CD4-positive, alpha-beta T cell (primary cell): ENCODE measurements at regions not wholly inside any gene's neighbourhood (a gene's known extent, or its start where the extent isn't known, plus 50 kb on each side); places are given as distances from the start of the nearest gene placed in this dataset.
"Not testable (repeated sequence)": the region's sequence is repeated elsewhere in the genome, so short reads cannot be mapped to it uniquely, and the experiment has no call there.

Experiments used
- ATAC-seq: fragments of 200-7000 bp; cut with Tn5 transposase; one replicate; pipeline ENCODE4 v1.10.0; 2022; ENCODE audit warnings: mild to moderate bottlenecking; ENCODE audit not compliant: poor library complexity
- CTCF ChIA-PET: fragments of 350-600 bp; sonication (Branson Sonifier 250); formaldehyde crosslinking; loops from one replicate; lab custom pipeline; 2021; ENCODE audit warnings: antibody characterized with exemption, inconsistent platforms; lab: Charles Lee
- POLR2A ChIA-PET: fragments of 350-600 bp; sonication (Branson Sonifier 250); formaldehyde crosslinking; loops from one replicate; lab custom pipeline; 2021; ENCODE audit warnings: antibody characterized with exemption, inconsistent platforms; lab: Charles Lee
- DNase-seq, 14 experiments: peaks; one replicate each; pipeline ENCODE4 v3.0.0-alpha.2; 2013 to 2020; ENCODE audit warnings: mixed read lengths in 2 of 14
- H3K27ac ChIP-seq, 2 donors: one replicate each; pipeline versions ENCODE4 v1.5.1 to v1.7.0; 2013; ENCODE audit warnings: low read length in 2 of 2, low read depth in 1 of 2, mild to moderate bottlenecking in 1 of 2
- H3K27me3 ChIP-seq, 2 experiments: 1 replicate in 1 of 2; 2 replicates in 1 of 2; pipeline versions ENCODE4 v1.6.1 to v1.7.0; 2013; ENCODE audit warnings: low read length in 2 of 2, control low read depth in 1 of 2, mild to moderate bottlenecking in 1 of 2, moderate library complexity in 1 of 2; ENCODE audit not compliant: insufficient read depth in 2 of 2, control insufficient read depth in 1 of 2
- H3K36me3 ChIP-seq: one replicate; pipeline ENCODE4 v1.6.1; 2013; ENCODE audit warnings: low read length, control low read depth; ENCODE audit not compliant: insufficient read depth
- H3K4me1 ChIP-seq: one replicate; pipeline ENCODE4 v1.6.1; 2013; ENCODE audit warnings: low read length, control low read depth; ENCODE audit not compliant: insufficient read depth
- H3K4me3 ChIP-seq: one replicate; pipeline ENCODE4 v1.5.1; 2013; ENCODE audit warnings: mild to moderate bottlenecking, low read length, moderate library complexity
- H3K9me3 ChIP-seq, 2 experiments: 1 replicate in 1 of 2; 2 replicates in 1 of 2; pipeline versions ENCODE4 v1.6.1 to v1.7.0; 2013; ENCODE audit warnings: low read length in 2 of 2, mild to moderate bottlenecking in 2 of 2, control low read depth in 1 of 2, moderate library complexity in 1 of 2; ENCODE audit not compliant: control insufficient read depth in 1 of 2, insufficient read depth in 1 of 2
- H3K27ac Mint-ChIP-seq: one replicate; pipeline ENCODE4 v1.8.0; 2020; ENCODE audit warnings: mixed read lengths
- H3K27me3 Mint-ChIP-seq: one replicate; pipeline ENCODE4 v1.8.0; 2021; ENCODE audit warnings: mixed read lengths
- H3K36me3 Mint-ChIP-seq: one replicate; pipeline ENCODE4 v1.8.0; 2021; ENCODE audit warnings: low read depth, mixed read lengths
- H3K4me1 Mint-ChIP-seq: one replicate; pipeline ENCODE4 v1.8.0; 2021; ENCODE audit warnings: low read depth, mixed read lengths
- H3K4me3 Mint-ChIP-seq: one replicate; pipeline ENCODE4 v1.8.0; 2020; ENCODE audit warnings: mild to moderate bottlenecking, mixed read lengths
- H3K9me3 Mint-ChIP-seq: one replicate; pipeline ENCODE4 v1.8.0; 2020; ENCODE audit warnings: mixed read lengths
- intact Hi-C, 2 experiments: fragments of 100-400 bp; cut with DNase I in 1 of 2; cut with micrococcal nuclease in 1 of 2; formaldehyde crosslinking; loops; one replicate each; pipeline versions ENCODE4 v1.15.1 to v1.9.0; 2023 to 2025; cut with DNase I, micrococcal nuclease
- TF ChIP-seq, protein P1 (sequence below): fragments of 200-600 bp; IDR thresholded peaks from one replicate; pipeline ENCODE4 v1.8.0; 2022; ENCODE audit warnings: antibody characterized with exemption, mild to moderate bottlenecking

DNA sequence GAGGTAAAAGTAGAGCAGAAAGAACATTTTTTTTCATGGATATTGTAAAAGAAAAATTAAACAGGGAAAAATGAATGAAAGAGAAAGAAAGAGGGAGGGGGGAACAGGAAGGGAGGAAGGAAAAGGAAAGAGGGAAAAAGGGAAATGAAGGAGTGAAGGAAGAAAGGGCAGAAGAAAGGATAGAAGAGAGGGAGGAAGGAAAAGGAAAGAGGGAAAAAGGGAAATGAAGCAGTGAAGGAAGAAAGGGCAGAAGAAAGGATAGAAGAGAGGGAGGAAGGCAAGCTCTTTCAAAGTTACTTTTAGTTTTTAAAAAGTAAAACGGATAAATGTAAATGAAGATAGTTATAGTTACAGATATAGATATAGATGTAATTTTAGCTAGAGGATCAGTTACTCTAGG, 1676.7 kb downstream of the MRPL39 start:
- Mint-ChIP-seq H3K36me3 (no peaks in the 10 kb centered on the region), H3K27me3 (no peaks in the 10 kb centered on the region), H3K4me1 (no peaks in the 10 kb centered on the region), H3K27ac (no peak overlapping the region), H3K9me3 (no peaks in the 10 kb centered on the region), H3K4me3 (no peak overlapping the region)
- no peak overlapping the region for H3K4me3 ChIP-seq
- TF ChIP-seq, protein P1, sequence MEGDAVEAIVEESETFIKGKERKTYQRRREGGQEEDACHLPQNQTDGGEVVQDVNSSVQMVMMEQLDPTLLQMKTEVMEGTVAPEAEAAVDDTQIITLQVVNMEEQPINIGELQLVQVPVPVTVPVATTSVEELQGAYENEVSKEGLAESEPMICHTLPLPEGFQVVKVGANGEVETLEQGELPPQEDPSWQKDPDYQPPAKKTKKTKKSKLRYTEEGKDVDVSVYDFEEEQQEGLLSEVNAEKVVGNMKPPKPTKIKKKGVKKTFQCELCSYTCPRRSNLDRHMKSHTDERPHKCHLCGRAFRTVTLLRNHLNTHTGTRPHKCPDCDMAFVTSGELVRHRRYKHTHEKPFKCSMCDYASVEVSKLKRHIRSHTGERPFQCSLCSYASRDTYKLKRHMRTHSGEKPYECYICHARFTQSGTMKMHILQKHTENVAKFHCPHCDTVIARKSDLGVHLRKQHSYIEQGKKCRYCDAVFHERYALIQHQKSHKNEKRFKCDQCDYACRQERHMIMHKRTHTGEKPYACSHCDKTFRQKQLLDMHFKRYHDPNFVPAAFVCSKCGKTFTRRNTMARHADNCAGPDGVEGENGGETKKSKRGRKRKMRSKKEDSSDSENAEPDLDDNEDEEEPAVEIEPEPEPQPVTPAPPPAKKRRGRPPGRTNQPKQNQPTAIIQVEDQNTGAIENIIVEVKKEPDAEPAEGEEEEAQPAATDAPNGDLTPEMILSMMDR, result no peak
- H3K36me3 ChIP-seq, result no peaks in the 10 kb centered on the region
- CTCF ChIA-PET, result no interaction called here
- no peaks in the 10 kb centered on the region for H3K27me3 ChIP-seq
- H3K4me1 ChIP-seq, result no peaks in the 10 kb centered on the region
- peaks cover 0 to 3% of the 10 kb centered on the region in 2 experiments for H3K9me3 ChIP-seq
- DNase-seq (no peak), ATAC-seq (no peak)
- no peak overlapping the region for H3K27ac ChIP-seq
- intact Hi-C loops, result no loop called here
- POLR2A ChIA-PET, result no interaction called here

DNA sequence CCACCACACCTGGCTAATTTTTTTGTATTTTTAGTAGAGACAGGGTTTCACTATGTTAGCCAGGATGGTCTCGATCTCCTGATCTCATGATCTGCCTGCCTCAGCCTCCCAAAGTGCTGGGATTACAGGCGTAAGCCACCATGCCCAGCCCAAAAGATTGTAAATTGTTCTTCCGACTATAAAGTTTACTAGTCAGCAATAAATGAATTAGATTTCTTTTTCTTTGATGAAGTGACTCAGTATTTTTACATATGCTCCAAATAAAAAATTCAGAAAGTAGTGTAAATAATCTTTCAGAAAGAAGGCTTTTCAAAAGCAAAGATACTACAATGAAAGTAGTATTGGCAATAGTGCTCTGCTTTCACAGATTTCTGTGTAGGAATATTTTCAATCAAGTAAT, 1680.9 kb downstream of the MRPL39 start:
- H3K36me3 ChIP-seq, H3K4me1 ChIP-seq, ATAC-seq, H3K27ac Mint-ChIP-seq, H3K4me3 ChIP-seq, H3K27me3 Mint-ChIP-seq, H3K36me3 Mint-ChIP-seq, H3K4me3 Mint-ChIP-seq, H3K27ac ChIP-seq, H3K9me3 ChIP-seq, H3K27me3 ChIP-seq, CTCF ChIA-PET, DNase-seq, H3K9me3 Mint-ChIP-seq, intact Hi-C loops, POLR2A ChIA-PET, H3K4me1 Mint-ChIP-seq: not testable (repeated sequence)

DNA sequence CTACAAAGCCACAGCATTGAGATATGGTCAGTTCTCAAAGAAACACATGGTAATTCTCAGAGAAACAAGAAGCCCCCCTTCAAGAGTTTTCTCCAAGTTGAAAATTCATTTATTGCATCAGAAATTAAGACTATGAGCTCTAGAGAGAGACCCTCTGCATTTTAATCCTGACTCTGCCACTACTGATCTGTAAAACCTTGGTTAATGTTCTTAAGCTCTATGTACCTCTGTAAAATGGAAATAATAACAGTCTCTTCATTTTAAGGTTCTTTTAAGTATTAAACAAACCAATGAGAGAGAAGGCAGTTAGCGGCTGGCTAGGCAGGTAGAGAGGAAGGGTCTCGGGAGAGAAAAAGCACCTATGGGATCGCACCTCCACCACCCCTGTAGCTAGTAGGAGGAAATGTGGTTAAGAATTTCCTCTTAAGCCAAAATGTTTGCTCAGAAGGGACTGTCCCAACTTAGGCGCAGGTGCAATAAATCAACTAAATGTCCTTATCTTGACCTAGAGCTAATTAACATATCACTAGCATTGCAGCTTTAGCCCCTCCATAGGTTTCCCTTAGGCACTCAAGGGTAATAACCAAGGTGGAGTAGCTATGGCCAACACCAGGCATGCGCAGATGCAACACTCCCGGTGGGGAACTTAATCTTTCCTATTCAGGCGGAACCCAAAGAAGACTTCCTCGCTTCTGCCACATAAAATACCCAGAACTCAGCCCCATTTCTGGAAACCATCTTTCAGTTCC, 1685.4 kb downstream of the MRPL39 start:
- Mint-ChIP-seq H3K4me1 (peaks cover 6% of the 10 kb centered on the region), H3K36me3 (no peaks in the 10 kb centered on the region), H3K27me3 (no peaks in the 10 kb centered on the region), H3K9me3 (no peaks in the 10 kb centered on the region), H3K27ac (no peak overlapping the region), H3K4me3 (no peak overlapping the region)
- Histone ChIP-seq H3K4me3 (no peak overlapping the region), H3K4me1 (no peaks in the 10 kb centered on the region), H3K27me3 (no peaks in the 10 kb centered on the region), H3K36me3 (no peaks in the 10 kb centered on the region), H3K27ac (no peak overlapping the region), H3K9me3 (no peaks in the 10 kb centered on the region)
- TF ChIP-seq, protein P1, result no peak
- ChIA-PET CTCF (no interaction called here), POLR2A (no interaction called here)
- intact Hi-C loops, result no loop called here
- no peak for ATAC-seq
- DNase-seq, result peak in 2 of 14 experiments; percentile 1 to 5

DNA sequence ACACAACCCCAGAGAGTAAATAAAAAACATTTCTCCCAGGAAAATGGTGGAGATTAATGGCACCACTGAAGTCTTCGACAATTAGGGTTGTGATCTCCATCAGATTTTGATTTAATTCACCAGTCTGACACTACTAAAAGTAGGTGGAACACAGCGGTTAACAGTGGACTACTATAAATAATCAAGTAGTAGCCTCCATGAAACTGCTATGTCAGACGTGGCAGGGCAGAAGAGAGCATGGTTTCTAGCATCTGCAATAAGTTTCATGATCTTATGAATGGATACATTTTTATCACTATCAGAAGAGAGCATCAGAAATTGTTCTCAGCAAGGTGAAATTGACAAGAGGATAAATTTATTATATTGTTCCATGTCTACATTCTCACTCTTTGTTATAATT, 1706.6 kb downstream of the MRPL39 start:
- Mint-ChIP-seq H3K36me3 (no peaks in the 10 kb centered on the region), H3K4me3 (no peak overlapping the region), H3K27ac (no peak overlapping the region), H3K4me1 (no peaks in the 10 kb centered on the region), H3K27me3 (no peaks in the 10 kb centered on the region), H3K9me3 (no peaks in the 10 kb centered on the region)
- H3K36me3 ChIP-seq, result no peaks in the 10 kb centered on the region
- CTCF ChIA-PET, result no interaction called here
- H3K4me1 ChIP-seq, result no peaks in the 10 kb centered on the region
- intact Hi-C loops, result no loop called here
- ATAC-seq, result no peak
- TF ChIP-seq, protein P1, result no peak
- no peaks in the 10 kb centered on the region for H3K27me3 ChIP-seq
- peaks cover 0 to 3% of the 10 kb centered on the region in 2 experiments for H3K9me3 ChIP-seq
- DNase-seq, result no peak
- POLR2A ChIA-PET, result no interaction called here
- no peak overlapping the region for H3K27ac ChIP-seq
- H3K4me3 ChIP-seq, result no peak overlapping the region
